Kidney tubule cell (primary cell): ENCODE measurements at regions not wholly inside any gene's neighbourhood (a gene's known extent, or its start where the extent isn't known, plus 50 kb on each side); places are given as distances from the start of the nearest gene placed in this dataset.
"Not testable (repeated sequence)": the region's sequence is repeated elsewhere in the genome, so short reads cannot be mapped to it uniquely, and the experiment has no call there.

Experiments
- DNase-seq: peaks from one replicate; pipeline ENCODE4 v3.0.0-alpha.2; 2018; ENCODE audit warnings: low spot score

- DNase-seq: no peak
Measured at GRCh38 chr1:114269539-114269938, 115.9 kb upstream of the SYT6 start.

DNA sequence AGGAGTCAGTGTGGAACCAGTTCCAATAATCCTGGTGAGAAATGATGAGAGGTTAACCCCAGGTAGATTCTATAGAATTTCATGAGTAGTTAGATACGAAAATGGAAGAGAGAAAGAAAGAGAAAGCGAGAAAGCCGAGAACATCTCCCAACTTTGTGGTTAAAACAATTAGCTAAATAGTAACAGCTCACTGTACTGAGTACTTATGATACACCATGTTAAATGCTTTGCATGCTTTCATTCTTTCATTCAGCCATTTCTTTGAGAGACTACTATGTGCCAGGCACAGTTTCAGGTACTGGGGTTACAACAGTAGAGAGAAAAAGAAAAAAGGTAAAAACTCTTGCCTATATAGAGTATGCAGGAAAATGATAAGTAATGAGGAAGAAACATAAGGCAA is 109.7 kb upstream of the SYT6 start:
- DNase-seq: no peak

GRCh38 chr1:114262337-114262736 is 108.7 kb upstream of the SYT6 start:
- no peak for DNase-seq

GRCh38 chr1:114260805-114261484 is 107.3 kb upstream of the SYT6 start:
- DNase-seq: no peak

DNA sequence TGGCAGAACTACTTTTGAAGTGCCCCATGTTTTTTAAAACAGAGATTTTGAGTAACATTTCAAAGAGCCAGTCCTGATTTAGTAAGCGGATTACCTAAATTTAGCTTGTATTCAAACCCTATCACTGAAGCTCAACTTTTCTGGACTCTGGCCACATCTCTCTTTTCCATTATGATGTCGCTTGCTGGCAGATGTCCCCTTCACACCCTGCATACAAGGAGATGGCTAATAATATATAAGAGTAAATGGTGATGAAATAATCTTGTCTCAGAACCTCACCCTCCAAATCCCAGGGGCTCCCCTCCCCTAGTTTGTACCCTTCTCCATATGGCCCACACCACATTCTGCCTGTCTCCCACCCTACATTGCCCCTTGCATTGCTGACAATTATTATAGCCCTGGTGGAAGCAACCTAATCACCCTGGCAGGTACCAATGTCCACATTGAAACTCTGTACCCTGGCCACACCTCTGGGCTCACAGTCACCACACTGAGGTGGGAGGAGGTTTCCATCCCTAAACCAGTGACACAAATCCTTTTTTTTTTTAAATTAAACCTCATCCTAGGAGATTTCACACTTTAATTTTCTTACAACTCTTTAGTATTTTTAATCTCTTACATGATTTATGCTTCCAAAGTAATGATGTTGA is 106.0 kb upstream of the SYT6 start:
- no peak for DNase-seq

DNA sequence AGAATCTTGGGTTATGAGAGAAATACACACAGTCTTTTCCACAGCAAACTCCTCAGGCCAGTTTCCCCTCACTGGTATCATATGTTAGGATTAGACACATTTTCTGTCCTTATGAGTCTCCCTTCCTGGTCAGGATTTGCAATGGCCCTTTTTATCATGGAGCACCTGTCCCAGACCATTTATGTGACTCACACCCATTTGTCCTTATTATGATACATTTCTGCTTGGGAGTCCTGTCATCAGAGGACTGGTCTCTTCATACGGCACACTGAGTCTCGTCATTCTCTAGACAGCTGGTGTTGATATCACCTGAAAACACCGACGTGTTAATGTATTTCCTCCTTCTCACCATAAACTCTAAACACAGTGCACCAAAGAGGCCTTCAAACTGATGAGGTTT is 105.0 kb upstream of the SYT6 start:
- DNase-seq: no peak

GRCh38 chr1:114258074-114258473 is 104.4 kb upstream of the SYT6 start:
- DNase-seq: no peak

DNA sequence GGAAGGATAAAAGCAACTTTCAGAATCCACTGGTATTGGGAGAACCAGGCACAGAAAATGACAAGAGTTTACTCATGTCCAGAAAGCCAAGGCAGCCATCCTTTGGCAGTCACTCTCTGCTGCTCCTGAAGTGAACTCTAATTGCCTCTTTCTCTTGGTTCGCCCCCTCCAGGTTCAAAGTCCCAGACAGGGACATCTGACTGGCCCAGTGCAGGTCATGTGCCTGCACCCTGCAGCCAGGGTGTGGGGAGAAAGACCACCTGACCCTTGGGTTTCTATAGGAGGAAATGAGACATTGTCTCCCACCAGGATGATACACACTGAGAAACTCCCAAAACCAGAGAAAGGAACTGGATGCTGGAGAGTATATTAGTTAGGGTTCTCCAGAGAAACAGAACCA is 103.9 kb upstream of the SYT6 start:
- no peak for DNase-seq

DNA sequence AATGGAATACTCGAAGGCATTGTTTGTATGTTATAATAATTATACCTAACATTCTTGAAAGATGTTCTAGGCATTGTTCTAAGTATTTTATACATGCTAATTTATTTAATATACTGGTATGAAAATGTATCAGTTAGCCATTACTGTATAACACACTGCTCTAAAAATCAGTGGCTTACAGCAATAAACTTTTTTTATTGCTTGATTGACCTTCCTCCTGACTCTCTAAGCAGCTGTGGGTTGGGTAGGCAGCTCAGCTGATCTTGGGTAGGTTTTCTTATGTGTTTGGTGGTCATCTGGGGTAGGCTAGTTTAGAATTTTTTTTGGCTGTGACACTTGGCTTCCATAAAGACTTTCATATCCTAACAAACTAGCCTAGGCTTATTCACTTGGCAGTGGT is 100.2 kb upstream of the SYT6 start:
- no peak for DNase-seq

GRCh38 chr1:114251573-114251939 is 97.9 kb upstream of the SYT6 start:
- DNase-seq: no peak

- no peak for DNase-seq
Measured at GRCh38 chr1:114250683-114251572, 97.3 kb upstream of the SYT6 start.

- no peak for DNase-seq
Measured at GRCh38 chr1:114249691-114250090, 96.0 kb upstream of the SYT6 start.

DNA sequence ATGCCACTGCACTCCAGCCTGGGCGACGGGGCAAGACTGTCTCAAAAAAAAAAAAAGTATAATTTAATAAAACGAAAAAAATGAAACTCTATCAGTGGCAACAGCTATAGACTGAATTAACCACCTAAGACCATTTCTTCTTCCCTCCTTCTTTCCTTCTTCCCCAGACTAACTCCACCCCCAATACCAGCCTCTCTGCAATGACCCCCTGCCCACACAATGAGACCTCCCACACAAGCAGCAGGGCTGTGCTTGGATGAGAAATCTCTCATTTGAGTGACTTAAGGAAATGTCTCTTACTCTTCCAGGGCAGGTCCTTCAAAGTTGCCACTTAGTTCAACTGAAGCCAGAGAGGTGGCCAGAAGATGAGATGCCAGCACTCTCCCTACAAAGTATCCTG is 94.5 kb upstream of the SYT6 start:
- DNase-seq: no peak

- not testable (repeated sequence) for DNase-seq
Measured at GRCh38 chr1:114242531-114243210, 89.0 kb upstream of the SYT6 start.

- DNase-seq: no peak
Measured at GRCh38 chr1:114238053-114238452, 84.4 kb upstream of the SYT6 start.

DNA sequence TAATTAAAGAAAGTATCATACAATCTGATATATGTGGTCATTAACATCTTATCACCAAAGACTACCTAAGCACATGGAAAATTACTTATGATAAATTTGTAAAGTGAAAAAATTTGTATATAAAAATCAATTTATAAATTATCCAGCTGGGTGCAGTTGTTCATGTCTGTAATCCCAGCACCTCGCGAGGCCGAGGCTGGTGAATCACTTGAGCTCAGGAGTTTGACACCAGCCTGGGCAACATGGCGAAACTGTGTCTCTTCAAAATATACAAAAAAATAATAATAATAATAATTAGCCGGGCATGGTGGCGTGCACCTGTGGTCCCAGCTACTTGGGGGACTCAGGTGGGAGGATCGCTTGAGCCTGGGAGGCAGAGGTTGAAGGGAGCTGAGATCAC is 82.8 kb upstream of the SYT6 start:
- DNase-seq: no peak

DNA sequence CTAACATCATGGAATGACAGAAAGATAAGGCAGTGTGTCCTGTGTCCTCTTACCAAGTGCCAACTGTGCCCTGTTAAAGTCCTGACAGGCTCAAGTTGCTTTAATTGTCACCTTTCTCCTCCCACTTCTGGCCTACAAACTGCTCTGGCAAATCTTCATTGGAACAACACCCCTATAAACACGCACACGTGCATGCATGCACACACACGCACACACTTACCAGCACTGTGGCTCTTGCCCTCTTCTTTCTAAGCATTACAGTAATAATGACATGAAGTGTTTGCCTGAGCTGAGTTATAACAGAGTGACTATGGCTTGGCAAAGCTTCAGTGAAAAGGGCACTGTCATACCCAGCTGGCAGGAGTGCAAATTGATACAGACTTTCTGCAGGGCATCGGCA is 82.3 kb upstream of the SYT6 start:
- DNase-seq: no peak

GRCh38 chr1:114235281-114235680 is 81.6 kb upstream of the SYT6 start:
- DNase-seq: no peak

DNA sequence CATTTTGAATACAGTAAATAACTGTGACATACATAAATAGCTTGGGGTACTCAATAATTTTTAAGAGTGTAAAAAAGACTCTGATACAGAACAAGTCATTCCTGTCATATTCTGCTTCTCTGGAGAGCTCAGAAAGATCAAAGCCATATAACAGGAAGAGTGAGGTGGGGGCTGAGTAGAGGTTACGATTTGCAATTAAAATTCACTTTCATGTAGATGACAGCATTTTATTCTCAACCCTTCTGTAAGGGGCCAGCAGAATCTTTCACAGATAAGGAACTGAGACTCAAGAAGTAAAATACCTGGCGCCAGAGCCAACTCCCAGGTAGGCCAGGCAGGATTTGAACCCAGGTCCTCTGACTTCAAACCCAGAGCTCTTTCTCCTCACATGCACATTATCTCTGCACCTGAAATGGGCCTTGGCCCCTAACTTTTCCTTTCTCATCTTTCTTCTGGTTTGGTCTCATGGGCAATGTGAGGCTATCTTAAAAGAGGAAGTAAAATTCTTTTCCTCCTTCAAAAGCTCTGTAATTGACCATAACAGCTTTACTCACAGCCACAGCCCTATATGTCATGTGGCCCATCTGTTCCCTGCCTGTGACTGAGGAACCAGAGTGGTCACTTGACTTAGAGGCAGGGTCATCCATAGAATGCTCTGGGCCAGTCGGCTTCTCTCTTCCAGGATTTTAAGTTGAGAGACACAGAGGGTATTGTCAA is 80.9 kb upstream of the SYT6 start:
- DNase-seq: no peak

- no peak for DNase-seq
Measured at GRCh38 chr1:114232691-114233090, 79.0 kb upstream of the SYT6 start.

GRCh38 chr1:114231301-114231700 is 77.6 kb upstream of the SYT6 start:
- no peak for DNase-seq

DNA sequence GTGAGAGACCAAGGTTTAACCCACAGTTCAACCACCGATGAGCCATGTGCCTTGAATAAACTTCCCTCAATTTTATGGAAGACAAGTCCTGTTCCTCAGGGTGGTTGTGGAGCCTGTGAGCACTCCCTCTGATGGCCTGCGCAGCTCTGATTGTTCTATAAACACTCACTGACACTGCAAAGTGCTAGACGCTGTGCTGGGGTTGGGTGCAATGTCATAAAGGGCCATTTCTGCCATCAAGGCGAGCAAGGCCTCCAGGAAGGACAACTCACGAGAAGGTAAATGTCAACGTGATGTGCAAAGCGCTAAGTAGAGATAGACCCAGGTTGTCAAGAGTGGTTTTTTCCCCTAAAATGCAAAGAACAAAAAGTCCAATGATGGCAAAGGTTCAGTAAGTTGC is 75.7 kb upstream of the SYT6 start:
- DNase-seq: no peak
